Upper lobe of right lung (tissue), 1 donor: ENCODE measurements at regions not wholly inside any gene's neighbourhood (a gene's known extent, or its start where the extent isn't known, plus 50 kb on each side); places are given as distances from the start of the nearest gene placed in this dataset.
A peak's percentile ranks its signal among the peaks of the same experiment; 100 is the strongest.

Experiments used
- ATAC-seq: fragments of 200-7000 bp; cut with Tn5 transposase; one replicate; pipeline ENCODE4 v1.9.1; 2020; ENCODE audit warnings: mild to moderate bottlenecking, moderate library complexity
- DNase-seq: peaks from one replicate; pipeline ENCODE4 v3.0.0-alpha.2; 2020
- H3K27ac ChIP-seq: fragments of 200-600 bp; one replicate; pipeline ENCODE4 v1.8.0; 2022
- H3K27me3 ChIP-seq: fragments of 200-600 bp; one replicate; pipeline ENCODE4 v1.8.0; 2022; ENCODE audit warnings: mild to moderate bottlenecking
- H3K36me3 ChIP-seq: fragments of 200-600 bp; one replicate; pipeline ENCODE4 v1.8.0; 2022
- H3K4me1 ChIP-seq: fragments of 200-600 bp; one replicate; pipeline ENCODE4 v1.8.0; 2022
- H3K4me3 ChIP-seq: fragments of 200-600 bp; one replicate; pipeline ENCODE4 v1.8.0; 2022; ENCODE audit warnings: mild to moderate bottlenecking
- H3K9me3 ChIP-seq: fragments of 200-600 bp; one replicate; pipeline ENCODE4 v1.8.0; 2022
- intact Hi-C: fragments of 100-400 bp; cut with DNase I; formaldehyde crosslinking; loops from one replicate; pipeline ENCODE4 v1.11.0; 2022
- TF ChIP-seq, protein P1 (sequence below): fragments of 200-600 bp; IDR thresholded peaks from one replicate; pipeline ENCODE4 v1.8.0; 2022; ENCODE audit warnings: antibody characterized with exemption
- donor health status: DM: no; HTN: yes; CAD: no; lungs with severe emphysema.

DNA sequence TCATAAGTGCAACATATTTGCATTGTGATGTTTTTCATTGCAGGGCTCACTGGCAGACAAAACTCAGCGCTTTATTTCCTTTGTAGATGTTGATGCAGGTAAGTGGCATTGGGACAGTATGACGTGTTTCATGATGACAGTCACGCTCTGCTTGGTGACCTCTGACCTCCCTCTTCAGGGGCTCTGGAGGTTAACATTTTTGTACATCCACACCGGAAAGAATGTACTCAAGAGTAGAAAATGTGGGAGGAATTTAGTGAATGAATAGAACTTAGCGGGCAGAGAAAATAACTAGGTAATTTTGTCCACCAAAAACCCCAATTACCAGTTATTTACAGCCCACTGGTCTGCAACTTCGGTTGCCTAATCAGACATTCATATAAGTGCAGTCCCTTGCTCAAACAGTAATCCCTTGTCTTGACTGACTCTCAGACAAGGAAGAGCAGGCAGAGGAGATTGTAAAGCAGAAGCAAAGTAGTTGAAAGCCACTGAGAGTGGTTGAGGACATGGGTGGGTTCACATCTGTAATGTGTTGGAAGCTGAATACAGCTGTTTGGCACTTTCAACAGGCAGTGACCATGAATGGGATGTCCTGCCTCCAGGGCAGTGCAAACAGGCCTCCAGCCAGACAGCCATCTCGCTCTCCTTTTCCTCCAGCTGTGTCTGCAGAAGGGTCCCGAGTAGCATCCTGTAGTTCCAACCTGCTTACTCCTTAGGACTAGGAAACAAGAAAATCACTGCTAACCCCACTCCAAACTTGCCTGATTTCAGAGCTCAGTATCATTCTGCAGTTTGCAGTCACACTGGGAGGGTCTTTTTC lies 188.9 kb downstream of the NRIP1 start:
- no peaks in the 10 kb centered on the region for H3K27me3 ChIP-seq
- intact Hi-C loops, result no loop called here
- ATAC-seq (peak; percentile 37), DNase-seq (no peak)
- peaks cover 13% of the 10 kb centered on the region for H3K4me1 ChIP-seq
- no peak overlapping the region for H3K4me3 ChIP-seq
- H3K36me3 ChIP-seq, result no peaks in the 10 kb centered on the region
- TF ChIP-seq, protein P1, sequence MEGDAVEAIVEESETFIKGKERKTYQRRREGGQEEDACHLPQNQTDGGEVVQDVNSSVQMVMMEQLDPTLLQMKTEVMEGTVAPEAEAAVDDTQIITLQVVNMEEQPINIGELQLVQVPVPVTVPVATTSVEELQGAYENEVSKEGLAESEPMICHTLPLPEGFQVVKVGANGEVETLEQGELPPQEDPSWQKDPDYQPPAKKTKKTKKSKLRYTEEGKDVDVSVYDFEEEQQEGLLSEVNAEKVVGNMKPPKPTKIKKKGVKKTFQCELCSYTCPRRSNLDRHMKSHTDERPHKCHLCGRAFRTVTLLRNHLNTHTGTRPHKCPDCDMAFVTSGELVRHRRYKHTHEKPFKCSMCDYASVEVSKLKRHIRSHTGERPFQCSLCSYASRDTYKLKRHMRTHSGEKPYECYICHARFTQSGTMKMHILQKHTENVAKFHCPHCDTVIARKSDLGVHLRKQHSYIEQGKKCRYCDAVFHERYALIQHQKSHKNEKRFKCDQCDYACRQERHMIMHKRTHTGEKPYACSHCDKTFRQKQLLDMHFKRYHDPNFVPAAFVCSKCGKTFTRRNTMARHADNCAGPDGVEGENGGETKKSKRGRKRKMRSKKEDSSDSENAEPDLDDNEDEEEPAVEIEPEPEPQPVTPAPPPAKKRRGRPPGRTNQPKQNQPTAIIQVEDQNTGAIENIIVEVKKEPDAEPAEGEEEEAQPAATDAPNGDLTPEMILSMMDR, result no peak
- no peak overlapping the region for H3K27ac ChIP-seq
- H3K9me3 ChIP-seq, result no peaks in the 10 kb centered on the region

DNA sequence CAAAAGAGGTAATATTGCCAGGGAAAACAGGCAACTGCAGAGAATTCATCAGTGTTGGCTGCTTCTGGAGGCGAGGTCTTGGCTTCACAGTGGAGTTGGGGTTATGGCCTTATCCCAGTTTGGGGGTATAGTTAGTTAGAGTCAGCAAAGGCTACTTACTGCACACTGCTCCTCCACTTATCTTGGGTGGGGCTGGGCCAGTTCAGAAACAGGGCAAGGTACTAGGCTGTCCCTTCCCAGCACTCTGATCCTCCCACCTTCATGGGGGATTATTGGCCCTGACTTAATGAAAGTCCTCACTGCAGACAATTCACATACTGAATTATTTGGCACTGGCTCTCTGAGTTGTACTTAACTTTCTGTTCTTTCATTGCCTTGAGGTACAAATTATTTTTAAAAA lies 189.6 kb downstream of the NRIP1 start:
- no peak for ATAC-seq
- DNase-seq, result no peak
- H3K27me3 ChIP-seq, result no peaks in the 10 kb centered on the region
- H3K4me3 ChIP-seq, result no peak overlapping the region
- intact Hi-C loops, result no loop called here
- no peaks in the 10 kb centered on the region for H3K36me3 ChIP-seq
- no peak overlapping the region for H3K27ac ChIP-seq
- peaks cover 13% of the 10 kb centered on the region for H3K4me1 ChIP-seq
- H3K9me3 ChIP-seq, result no peaks in the 10 kb centered on the region
- TF ChIP-seq, protein P1, result no peak

DNA sequence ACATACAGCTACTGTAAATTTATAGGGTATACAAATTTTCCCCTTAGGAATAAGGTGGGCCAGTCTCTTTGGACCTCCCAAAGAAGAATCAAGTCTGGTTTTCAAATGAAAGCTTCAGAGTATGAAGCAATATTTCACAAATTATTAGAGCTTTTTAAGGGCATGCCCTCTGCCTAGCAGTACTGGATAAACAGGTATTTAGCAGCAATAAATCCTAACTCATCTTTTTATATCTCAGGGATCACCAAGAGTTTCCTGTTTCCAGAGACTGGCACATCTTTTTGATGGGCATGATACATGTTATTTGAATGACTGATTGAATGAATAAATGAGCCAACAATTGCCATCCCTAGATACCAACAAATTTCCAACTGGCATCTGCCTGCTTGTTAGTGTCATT lies 190.4 kb downstream of the NRIP1 start:
- Histone ChIP-seq H3K36me3 (no peaks in the 10 kb centered on the region), H3K9me3 (no peaks in the 10 kb centered on the region), H3K4me1 (peaks cover 15% of the 10 kb centered on the region), H3K4me3 (no peak overlapping the region), H3K27me3 (no peaks in the 10 kb centered on the region), H3K27ac (no peak overlapping the region)
- TF ChIP-seq, protein P1, result no peak
- no peak for DNase-seq
- intact Hi-C loops, result no loop called here
- no peak for ATAC-seq

DNA sequence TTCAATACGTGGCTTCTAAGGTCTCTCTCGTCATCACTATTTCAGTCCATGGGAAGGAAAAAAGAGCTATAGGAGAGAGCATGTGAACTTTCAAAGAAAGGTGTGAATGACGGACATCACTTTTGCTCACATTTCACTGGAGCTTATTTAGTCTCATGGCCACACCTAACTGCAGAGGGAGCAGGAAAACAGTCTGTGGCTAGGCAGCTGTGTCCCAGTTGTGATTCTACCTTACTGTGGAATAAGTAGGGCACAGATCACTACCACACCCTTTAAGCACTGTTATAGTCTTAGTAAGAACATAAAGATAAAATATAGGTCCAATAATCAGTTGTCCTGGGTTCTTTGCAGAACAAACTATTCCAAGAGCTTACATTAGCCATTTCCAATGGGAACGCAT lies 192.9 kb downstream of the NRIP1 start:
- Histone ChIP-seq H3K4me1 (peaks cover 3% of the 10 kb centered on the region), H3K27ac (no peak overlapping the region), H3K9me3 (no peaks in the 10 kb centered on the region), H3K4me3 (no peak overlapping the region), H3K27me3 (no peaks in the 10 kb centered on the region), H3K36me3 (no peaks in the 10 kb centered on the region)
- intact Hi-C loops, result no loop called here
- DNase-seq, result no peak
- ATAC-seq, result no peak
- TF ChIP-seq, protein P1, result no peak

DNA sequence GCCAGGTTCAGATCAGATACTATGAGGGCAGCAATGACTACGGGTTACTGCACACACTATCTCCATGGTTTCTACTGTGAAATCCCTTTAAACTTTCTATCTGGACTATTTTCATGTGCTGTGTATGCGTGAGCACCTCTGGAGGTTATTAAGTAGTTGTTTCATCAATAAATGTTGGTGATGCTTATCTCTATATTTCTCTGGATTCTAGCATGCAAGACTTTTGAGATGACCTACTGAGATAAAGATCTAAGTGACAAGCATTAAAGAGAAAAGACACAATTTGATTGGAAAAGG lies 194.0 kb downstream of the NRIP1 start:
- Histone ChIP-seq H3K4me3 (no peak overlapping the region), H3K27ac (no peak overlapping the region), H3K9me3 (no peaks in the 10 kb centered on the region), H3K27me3 (no peaks in the 10 kb centered on the region), H3K36me3 (no peaks in the 10 kb centered on the region), H3K4me1 (peaks cover 3% of the 10 kb centered on the region)
- TF ChIP-seq, protein P1, result no peak
- no peak for ATAC-seq
- no peak for DNase-seq
- intact Hi-C loops, result no loop called here
